ENCODE measurements at regions not wholly inside any gene's neighbourhood (a gene's known extent, or its start where the extent isn't known, plus 50 kb on each side); places are given as distances from the start of the nearest gene placed in this dataset.

DNA sequence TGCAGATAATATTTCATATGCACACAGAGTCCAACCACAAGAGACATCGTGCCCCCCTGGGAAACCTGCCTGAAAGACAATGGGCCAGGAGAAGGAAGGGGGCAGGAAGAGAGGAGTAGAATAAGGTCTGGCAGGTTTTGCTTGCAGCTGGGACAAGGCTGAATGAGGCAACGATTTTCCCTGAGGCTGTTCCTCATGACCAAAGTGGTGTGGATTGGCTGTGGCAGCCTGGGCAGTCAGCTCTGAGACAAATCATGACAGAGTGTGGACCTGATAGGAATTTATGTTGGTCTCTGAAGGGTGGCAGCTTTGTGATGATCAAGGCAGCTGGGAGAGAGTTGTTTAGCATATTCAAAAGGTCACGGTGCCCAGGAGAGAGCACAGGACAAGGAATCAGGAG lies 119.3 kb downstream of the NMUR2 start:
- TF ChIP-seq, protein P1, sequence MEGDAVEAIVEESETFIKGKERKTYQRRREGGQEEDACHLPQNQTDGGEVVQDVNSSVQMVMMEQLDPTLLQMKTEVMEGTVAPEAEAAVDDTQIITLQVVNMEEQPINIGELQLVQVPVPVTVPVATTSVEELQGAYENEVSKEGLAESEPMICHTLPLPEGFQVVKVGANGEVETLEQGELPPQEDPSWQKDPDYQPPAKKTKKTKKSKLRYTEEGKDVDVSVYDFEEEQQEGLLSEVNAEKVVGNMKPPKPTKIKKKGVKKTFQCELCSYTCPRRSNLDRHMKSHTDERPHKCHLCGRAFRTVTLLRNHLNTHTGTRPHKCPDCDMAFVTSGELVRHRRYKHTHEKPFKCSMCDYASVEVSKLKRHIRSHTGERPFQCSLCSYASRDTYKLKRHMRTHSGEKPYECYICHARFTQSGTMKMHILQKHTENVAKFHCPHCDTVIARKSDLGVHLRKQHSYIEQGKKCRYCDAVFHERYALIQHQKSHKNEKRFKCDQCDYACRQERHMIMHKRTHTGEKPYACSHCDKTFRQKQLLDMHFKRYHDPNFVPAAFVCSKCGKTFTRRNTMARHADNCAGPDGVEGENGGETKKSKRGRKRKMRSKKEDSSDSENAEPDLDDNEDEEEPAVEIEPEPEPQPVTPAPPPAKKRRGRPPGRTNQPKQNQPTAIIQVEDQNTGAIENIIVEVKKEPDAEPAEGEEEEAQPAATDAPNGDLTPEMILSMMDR (IDR thresholded peaks at IDR 0.05 in 8 of 11, conservative IDR thresholded peaks at IDR 0.05 in 3 of 11) = no peak
- TF ChIP-seq POLR2A (IDR thresholded peaks at IDR 0.05) = no peak
